NOMO-1 treated with dmso at 0.1 percent for 144 hours (cell line): ENCODE measurements at regions not wholly inside any gene's neighbourhood (a gene's known extent, or its start where the extent isn't known, plus 50 kb on each side); places are given as distances from the start of the nearest gene placed in this dataset.

Experiments used
- DNase-seq: peaks from one replicate; lab custom pipeline; 2025; ENCODE audit not compliant: unreplicated experiment; lab: John Stamatoyannopoulos, UW

DNA sequence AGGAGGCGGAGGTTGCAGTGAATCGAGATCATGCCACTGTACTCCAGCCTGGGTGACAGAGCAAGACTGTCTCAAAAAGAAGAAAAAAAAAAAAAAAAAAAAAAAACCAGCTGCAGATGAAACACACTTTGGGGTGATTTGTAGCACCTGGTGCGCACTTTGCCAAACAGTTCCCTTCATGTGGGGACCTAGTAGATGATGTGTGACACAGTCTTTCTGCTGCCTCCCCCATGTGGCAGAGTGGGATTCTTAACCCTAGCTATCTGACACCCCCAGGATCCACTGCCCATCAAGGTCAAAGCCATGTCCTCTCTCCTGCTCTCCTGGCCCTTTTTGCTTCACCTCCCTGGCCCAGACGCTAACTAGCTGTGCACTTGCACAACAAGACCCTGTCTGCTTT lies 52.1 kb upstream of the PDZD8 start:
- DNase-seq, result no peak

DNA sequence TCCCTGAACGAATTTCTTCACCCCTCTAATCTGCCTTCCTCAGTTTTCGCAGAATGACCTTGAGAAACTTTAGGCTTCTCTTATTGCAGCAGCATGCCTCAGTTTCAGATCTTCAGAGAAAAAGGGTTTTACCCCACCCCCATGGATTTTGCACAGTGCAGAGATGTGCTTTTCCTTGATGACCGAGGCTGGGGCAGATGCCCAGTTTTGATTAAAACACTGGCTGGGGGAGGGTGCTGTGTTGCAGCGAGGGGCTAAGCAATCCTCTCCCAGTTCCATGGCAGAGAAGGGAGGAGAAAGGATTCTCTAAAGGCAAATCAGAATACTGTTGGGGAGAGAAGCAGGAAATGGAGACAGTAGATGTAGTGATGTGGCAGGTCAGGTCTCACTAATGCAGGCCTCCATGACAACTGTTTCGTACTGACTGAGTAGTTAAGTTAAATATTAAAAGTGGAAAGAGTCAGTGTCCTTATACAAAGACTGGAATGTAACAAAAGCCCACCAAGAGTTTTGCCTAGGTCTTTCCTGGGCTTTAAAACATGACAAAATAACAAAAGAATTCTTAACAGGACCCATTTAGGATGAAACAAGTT lies 50.8 kb upstream of the PDZD8 start:
- DNase-seq, result no peak

DNA sequence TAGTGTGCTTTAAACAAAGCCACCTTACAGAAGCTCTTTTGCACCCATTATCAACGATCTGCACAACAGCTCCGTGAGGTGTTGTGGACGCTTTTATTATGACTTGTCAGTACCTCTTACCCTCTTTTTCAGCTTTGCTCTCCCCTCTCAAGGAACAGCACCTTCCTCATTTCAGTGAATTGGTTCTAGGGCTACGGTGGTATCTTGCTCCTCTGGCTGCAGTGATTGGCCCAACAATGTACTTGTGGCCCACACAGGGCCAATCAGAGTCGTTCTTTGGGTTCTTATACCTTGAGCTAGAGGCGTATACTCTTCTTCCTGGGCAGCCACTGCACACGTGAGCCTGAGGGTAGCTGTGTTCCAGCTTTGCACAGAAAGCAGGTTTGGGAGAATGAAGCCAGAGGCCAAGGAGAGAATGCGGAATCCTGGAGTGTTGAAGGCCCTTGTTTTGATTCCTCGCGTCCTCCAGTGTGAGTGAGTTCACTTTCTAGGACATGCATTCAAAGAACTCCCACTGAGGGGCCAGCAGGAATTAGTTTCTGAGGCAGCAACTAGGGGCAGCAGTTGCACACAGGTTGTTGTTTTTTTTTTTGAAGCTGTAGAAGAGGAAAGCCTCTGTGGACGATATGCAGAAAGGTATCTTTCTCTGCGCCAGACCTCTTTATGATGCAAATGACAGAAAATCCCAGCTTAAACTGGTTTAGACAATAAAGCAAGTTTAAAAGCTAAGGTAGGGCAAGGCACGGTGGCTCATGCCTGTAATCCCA lies 49.8 kb upstream of the PDZD8 start:
- DNase-seq, result no peak
